ENCODE measurements at regions not wholly inside any gene's neighbourhood (a gene's known extent, or its start where the extent isn't known, plus 50 kb on each side); places are given as distances from the start of the nearest gene placed in this dataset.
"Not testable (repeated sequence)": the region's sequence is repeated elsewhere in the genome, so short reads cannot be mapped to it uniquely, and the experiment has no call there.

- ATAC-seq = peak; percentile 33
These were observed 260.7 kb upstream of the MGAT5 start for GRCh38 chr2:133993160-133993559.

DNA sequence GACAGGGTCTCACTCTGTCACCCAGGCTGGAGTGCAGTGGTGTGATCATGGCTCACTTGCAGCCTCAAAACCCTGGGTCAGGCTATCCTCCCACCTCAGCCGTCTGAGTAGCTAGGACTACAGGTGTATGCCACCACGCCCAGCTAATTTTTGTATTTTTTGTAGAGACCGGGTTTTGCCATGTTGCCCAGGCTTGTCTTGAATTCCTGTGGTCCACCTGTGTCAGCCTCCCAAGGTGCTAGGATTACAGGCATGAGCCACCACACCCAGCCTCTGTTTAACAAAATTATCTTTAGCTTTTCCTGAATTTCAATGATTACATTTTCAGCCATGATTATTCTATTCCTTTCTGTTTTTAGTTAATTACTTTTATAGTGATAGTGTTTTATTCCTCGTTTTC is 255.1 kb upstream of the MGAT5 start:
- intact Hi-C loops (cut with DNase I); H3K27me3 ChIP-seq; DNase-seq; H3K4me3 ChIP-seq; ATAC-seq; H3K9me3 ChIP-seq; H3K36me3 ChIP-seq; H3K27ac ChIP-seq; H3K4me1 ChIP-seq: not testable (repeated sequence)

More at GRCh38 chr2:133993160-133993559, 260.7 kb upstream of the MGAT5 start:
- no peak for DNase-seq
- Histone ChIP-seq H3K4me3 (no peak overlapping the region), H3K36me3 (no peaks in the 10 kb centered on the region), H3K4me1 (no peaks in the 10 kb centered on the region), H3K27ac (no peak overlapping the region), H3K9me3 (no peaks in the 10 kb centered on the region), H3K27me3 (peaks cover 8% of the 10 kb centered on the region)
- TF ChIP-seq, protein P1, sequence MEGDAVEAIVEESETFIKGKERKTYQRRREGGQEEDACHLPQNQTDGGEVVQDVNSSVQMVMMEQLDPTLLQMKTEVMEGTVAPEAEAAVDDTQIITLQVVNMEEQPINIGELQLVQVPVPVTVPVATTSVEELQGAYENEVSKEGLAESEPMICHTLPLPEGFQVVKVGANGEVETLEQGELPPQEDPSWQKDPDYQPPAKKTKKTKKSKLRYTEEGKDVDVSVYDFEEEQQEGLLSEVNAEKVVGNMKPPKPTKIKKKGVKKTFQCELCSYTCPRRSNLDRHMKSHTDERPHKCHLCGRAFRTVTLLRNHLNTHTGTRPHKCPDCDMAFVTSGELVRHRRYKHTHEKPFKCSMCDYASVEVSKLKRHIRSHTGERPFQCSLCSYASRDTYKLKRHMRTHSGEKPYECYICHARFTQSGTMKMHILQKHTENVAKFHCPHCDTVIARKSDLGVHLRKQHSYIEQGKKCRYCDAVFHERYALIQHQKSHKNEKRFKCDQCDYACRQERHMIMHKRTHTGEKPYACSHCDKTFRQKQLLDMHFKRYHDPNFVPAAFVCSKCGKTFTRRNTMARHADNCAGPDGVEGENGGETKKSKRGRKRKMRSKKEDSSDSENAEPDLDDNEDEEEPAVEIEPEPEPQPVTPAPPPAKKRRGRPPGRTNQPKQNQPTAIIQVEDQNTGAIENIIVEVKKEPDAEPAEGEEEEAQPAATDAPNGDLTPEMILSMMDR (IDR thresholded peaks at IDR 0.05) = no peak
- intact Hi-C loops (cut with DNase I) = no loop called here

DNA sequence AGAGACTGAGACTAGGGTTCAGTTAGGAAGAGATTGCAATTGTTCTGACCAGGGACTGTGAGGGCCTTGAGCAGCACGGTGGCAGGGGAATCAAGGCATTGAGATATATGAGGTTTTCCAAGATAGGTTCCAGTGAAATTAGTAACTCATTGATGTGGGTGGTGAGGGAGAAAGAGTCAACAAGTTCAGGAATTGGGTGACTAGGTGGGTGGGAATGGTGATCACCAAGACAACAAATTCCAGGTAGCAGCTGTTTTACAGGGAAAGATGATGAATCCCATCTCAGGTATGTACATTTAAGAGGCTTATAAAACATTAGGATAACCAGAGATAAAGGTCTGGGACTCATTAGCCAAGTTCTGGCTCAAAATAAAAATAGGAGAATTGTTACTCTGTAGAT is 251.5 kb upstream of the MGAT5 start:
- ATAC-seq (no peak), DNase-seq (no peak)
- TF ChIP-seq, protein P1 (IDR thresholded peaks at IDR 0.05) = no peak
- Histone ChIP-seq H3K27me3 (no peaks in the 10 kb centered on the region), H3K36me3 (no peaks in the 10 kb centered on the region), H3K4me1 (no peaks in the 10 kb centered on the region), H3K27ac (no peak overlapping the region), H3K4me3 (no peak overlapping the region), H3K9me3 (no peaks in the 10 kb centered on the region)
- intact Hi-C loops (cut with DNase I) = no loop called here

GRCh38 chr2:134002921-134003320 is 251.0 kb upstream of the MGAT5 start:
- no peak overlapping the region for H3K27ac ChIP-seq
- intact Hi-C loops (cut with DNase I) = no loop called here

DNA sequence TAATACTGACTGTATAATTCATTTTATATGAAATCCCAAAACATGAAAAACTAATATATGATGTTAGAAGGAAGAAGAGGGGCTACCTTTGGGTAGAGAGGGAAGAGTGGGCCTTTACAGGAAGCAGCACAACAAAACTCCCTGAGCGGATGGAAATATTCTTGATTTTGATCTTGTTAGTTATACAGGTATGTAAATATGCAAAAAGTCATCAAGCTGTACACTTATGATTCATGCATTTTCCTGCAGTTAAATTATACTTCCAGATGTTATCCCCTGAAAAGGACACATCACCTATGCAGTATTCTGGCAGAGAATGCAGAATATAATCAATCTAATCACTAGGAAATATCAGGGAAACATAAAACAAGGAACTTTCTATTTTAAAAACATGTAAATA is 249.4 kb upstream of the MGAT5 start:
- Histone ChIP-seq H3K36me3 (no peaks in the 10 kb centered on the region), H3K9me3 (no peaks in the 10 kb centered on the region), H3K27me3 (no peaks in the 10 kb centered on the region), H3K4me3 (no peak overlapping the region), H3K4me1 (no peaks in the 10 kb centered on the region), H3K27ac (no peak overlapping the region)
- intact Hi-C loops (cut with DNase I) = no loop called here
- ATAC-seq = no peak
- DNase-seq = no peak
- TF ChIP-seq, protein P1 (IDR thresholded peaks at IDR 0.05) = no peak

More at GRCh38 chr2:134002921-134003320, 251.0 kb upstream of the MGAT5 start:
- Histone ChIP-seq H3K9me3 (no peaks in the 10 kb centered on the region), H3K4me3 (no peak overlapping the region), H3K27me3 (no peaks in the 10 kb centered on the region), H3K4me1 (no peaks in the 10 kb centered on the region), H3K36me3 (no peaks in the 10 kb centered on the region)
- ATAC-seq (no peak), DNase-seq (no peak)
- TF ChIP-seq, protein P1 (IDR thresholded peaks at IDR 0.05) = no peak

DNA sequence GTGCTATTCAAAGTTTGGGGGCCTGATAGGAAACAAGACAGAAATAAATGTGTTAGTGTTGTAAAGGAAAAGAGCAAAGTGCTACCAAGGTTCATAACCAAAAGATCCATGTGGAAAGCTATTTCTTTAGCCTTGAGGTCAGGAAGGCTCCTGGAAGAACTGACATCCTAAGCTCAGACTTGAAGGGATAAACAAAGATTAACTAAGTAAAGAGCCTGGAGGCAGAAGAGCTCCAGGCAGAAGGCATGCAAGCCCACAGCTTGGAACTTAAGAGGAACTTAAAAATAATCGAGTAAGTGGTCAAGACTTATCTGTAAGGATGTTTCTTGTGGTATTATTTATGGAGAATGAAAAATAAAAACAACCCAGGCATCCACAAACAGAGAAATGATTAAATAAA is 245.0 kb upstream of the MGAT5 start:
- TF ChIP-seq, protein P1 (IDR thresholded peaks at IDR 0.05) = no peak
- intact Hi-C loops (cut with DNase I) = no loop called here
- no peak for ATAC-seq

More for the DNA sequence above, 245.0 kb upstream of the MGAT5 start:
- DNase-seq = no peak
- Histone ChIP-seq H3K27ac (no peak overlapping the region), H3K27me3 (no peaks in the 10 kb centered on the region), H3K4me3 (no peak overlapping the region), H3K9me3 (no peaks in the 10 kb centered on the region), H3K4me1 (no peaks in the 10 kb centered on the region), H3K36me3 (no peaks in the 10 kb centered on the region)
